SK-N-SH (cell line): ENCODE measurements at regions not wholly inside any gene's neighbourhood (a gene's known extent, or its start where the extent isn't known, plus 50 kb on each side); places are given as distances from the start of the nearest gene placed in this dataset.

Experiments used
- CTCF ChIA-PET: fragments of 300-600, 350-600 bp; formaldehyde crosslinking; extraction: SDS; loops from one replicate; lab custom pipeline; 2021; lab: Yijun Ruan, JAX
- POLR2A ChIA-PET: fragments of 350-600 bp; sonication (Branson Sonifier 250); formaldehyde crosslinking; extraction: SDS; loops from one replicate; lab custom pipeline; 2020; ENCODE audit warnings: antibody characterized with exemption, inconsistent platforms; lab: Yijun Ruan, JAX
- DNase-seq: peaks from one replicate; pipeline ENCODE4 v3.0.0; 2012
- H2AFZ ChIP-seq: fragments of 200-600 bp; sonication (generic); 2 replicates; pipeline ENCODE4 v1.8.1; 2016; ENCODE audit warnings: antibody characterized with exemption, mild to moderate bottlenecking, low read depth
- H3F3A ChIP-seq: fragments of 200-600 bp; sonication (generic); replicated peaks from 2 replicates; pipeline ENCODE3; 2016; ENCODE audit warnings: antibody characterized with exemption, mild to moderate bottlenecking; ENCODE audit not compliant: insufficient read depth
- H3K27ac ChIP-seq, 2 experiments: fragments of 200-500 bp in 1 of 2; fragments of 200-600 bp in 1 of 2; sonication (Bioruptor generic) in 1 of 2; sonication (generic), shearing (Covaris generic) in 1 of 2; 2 replicates each; pipeline versions ENCODE4 v1.5.1 to v1.6.1; 2014 to 2016; ENCODE audit warnings: low read depth in 2 of 2, inconsistent platforms in 1 of 2, low read length in 1 of 2, mild to moderate bottlenecking in 1 of 2, mixed read lengths in 1 of 2
- H3K27me3 ChIP-seq: fragments of 200-600 bp; sonication (generic), shearing (Covaris generic); 2 replicates; pipeline ENCODE4 v1.6.1; 2016; ENCODE audit warnings: mixed run types; ENCODE audit not compliant: insufficient read depth
- H3K36me3 ChIP-seq, 2 experiments: fragments of 200-500 bp in 1 of 2; fragments of 200-600 bp in 1 of 2; sonication (Bioruptor generic) in 1 of 2; sonication (generic) in 1 of 2; replicated peaks in 1 of 2; 2 replicates each; pipeline versions ENCODE3 to v1.5.1; 2014 to 2016; ENCODE audit warnings: low read length in 1 of 2, mild to moderate bottlenecking in 1 of 2; ENCODE audit not compliant: insufficient read depth in 2 of 2, control insufficient read depth in 1 of 2
- H3K4me1 ChIP-seq, 2 experiments: fragments of 200-500 bp in 1 of 2; fragments of 200-600 bp in 1 of 2; sonication (Bioruptor generic) in 1 of 2; sonication (generic), shearing (Covaris generic) in 1 of 2; 2 replicates each; pipeline versions ENCODE4 v1.5.1 to v1.6.1; 2014 to 2016; ENCODE audit warnings: low read depth in 1 of 2, low read length in 1 of 2, mixed run types in 1 of 2; ENCODE audit not compliant: insufficient read depth in 2 of 2, control insufficient read depth in 1 of 2
- H3K4me2 ChIP-seq: fragments of 200-600 bp; sonication (generic), shearing (Covaris generic); 2 replicates; pipeline ENCODE4 v1.6.1; 2017; ENCODE audit warnings: mixed run types
- H3K4me3 ChIP-seq, 2 experiments: fragments of 200-500 bp in 1 of 2; fragments of 200-600 bp in 1 of 2; sonication (Bioruptor generic) in 1 of 2; sonication (generic), shearing (Covaris generic) in 1 of 2; 2 replicates each; pipeline versions ENCODE4 v1.5.1 to v1.8.1; 2014 to 2016; ENCODE audit warnings: low read depth in 2 of 2, inconsistent platforms in 1 of 2, low read length in 1 of 2, mild to moderate bottlenecking in 1 of 2, mixed read lengths in 1 of 2, moderate library complexity in 1 of 2
- H3K79me2 ChIP-seq: fragments of 200-600 bp; sonication (generic); 2 replicates; pipeline ENCODE4 v1.8.1; 2017; ENCODE audit warnings: mild to moderate bottlenecking; ENCODE audit not compliant: insufficient read depth
- H3K9ac ChIP-seq: fragments of 200-600 bp; sonication (generic); 2 replicates; pipeline ENCODE4 v1.6.1; 2017; ENCODE audit warnings: mixed run types
- H3K9me2 ChIP-seq: fragments of 200-600 bp; sonication (generic); 2 replicates; pipeline ENCODE4 v1.6.1; 2017; ENCODE audit warnings: mixed run types
- H3K9me3 ChIP-seq: fragments of 200-600 bp; sonication (generic); 2 replicates; pipeline ENCODE4 v1.6.1; 2017; ENCODE audit warnings: mixed run types, mild to moderate bottlenecking, moderate library complexity
- H4K20me1 ChIP-seq: fragments of 200-600 bp; sonication (generic); 2 replicates; pipeline ENCODE4 v1.6.1; 2017; ENCODE audit warnings: mild to moderate bottlenecking, mixed run types; ENCODE audit not compliant: insufficient read depth
- CHD2 ChIP-seq: fragments of 150-350 bp; IDR thresholded peaks from 2 replicates; pipeline ENCODE4 v1.6.1; 2018; ENCODE audit warnings: low read length; ENCODE audit not compliant: partially characterized antibody
- ELF1 ChIP-seq: IDR thresholded peaks from 2 replicates; pipeline ENCODE4 v1.4.0; 2012
- EP300 ChIP-seq, 2 experiments: IDR thresholded peaks; 2 replicates each; pipeline versions ENCODE4 v1.4.0 to v1.6.1; 2012; ENCODE audit warnings: borderline replicate concordance in 1 of 2, low read depth in 1 of 2, low read length in 1 of 2
- FOXM1 ChIP-seq: IDR thresholded peaks from 2 replicates; pipeline ENCODE4 v1.4.0; 2012; ENCODE audit warnings: low read depth, mild to moderate bottlenecking
- JUND ChIP-seq: IDR thresholded peaks from 2 replicates; pipeline ENCODE4 v1.4.0; 2012
- NFIC ChIP-seq: IDR thresholded peaks from 2 replicates; pipeline ENCODE4 v1.4.0; 2012; ENCODE audit warnings: borderline replicate concordance
- RAD21 ChIP-seq: IDR thresholded peaks from 2 replicates; pipeline ENCODE4 v1.6.1; 2012; ENCODE audit warnings: mild to moderate bottlenecking, low read length
- RCOR1 ChIP-seq: fragments of 150-350 bp; IDR thresholded peaks from 2 replicates; pipeline ENCODE4 v1.6.1; 2017; ENCODE audit warnings: antibody characterized with exemption, low read length
- TAF1 ChIP-seq: IDR thresholded peaks from 2 replicates; pipeline ENCODE4 v1.6.1; 2012; ENCODE audit warnings: low read depth, mild to moderate bottlenecking, low read length, moderate library complexity, borderline replicate concordance
- TEAD4 ChIP-seq: IDR thresholded peaks from 2 replicates; pipeline ENCODE4 v1.4.0; 2012; ENCODE audit warnings: mild to moderate bottlenecking, borderline replicate concordance; ENCODE audit not compliant: insufficient read depth
- WGBS: methylation state at CpG from one replicate; pipeline ENCODE4 v1.1.6; 2017; ENCODE audit warnings: low lambda C conversion rate; 5-methylcytosine and 5-hydroxymethylcytosine counted together
- TF ChIP-seq, protein P1 (sequence below): IDR thresholded peaks from 2 replicates; pipeline ENCODE4 v1.6.1; 2012; ENCODE audit warnings: mild to moderate bottlenecking, low read depth, low read length, moderate library complexity
- TF ChIP-seq, protein P2 (sequence below): fragments of 150-350 bp; IDR thresholded peaks from 2 replicates; pipeline ENCODE4 v1.6.1; 2017; ENCODE audit warnings: antibody characterized with exemption, low read length, low read depth, borderline replicate concordance
- TF ChIP-seq, protein P3 (sequence below): fragments of 200-600 bp; sonication (generic); IDR thresholded peaks from 2 replicates; pipeline ENCODE4 v1.6.1; 2017; ENCODE audit warnings: antibody characterized with exemption, mild to moderate bottlenecking, moderate library complexity

DNA sequence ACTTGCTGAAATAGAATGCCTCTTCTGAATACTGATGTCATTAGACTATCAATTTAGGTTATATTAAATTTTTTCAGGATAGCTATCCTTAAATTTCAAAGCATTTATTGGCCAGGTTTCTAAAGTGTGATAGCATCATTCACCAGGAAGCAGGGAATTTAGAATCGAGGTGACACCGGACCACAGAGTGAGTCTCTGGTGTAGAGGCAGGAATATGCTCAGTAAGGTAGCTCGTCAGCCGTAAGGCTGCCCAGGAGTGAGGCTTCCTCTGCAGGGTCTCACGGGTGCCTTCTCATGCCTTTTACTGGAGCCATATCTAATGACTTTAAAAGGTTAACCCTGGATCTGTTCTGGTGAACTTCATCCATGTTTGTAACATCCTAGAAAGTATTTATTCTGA lies 170.8 kb upstream of the KLF14 start:
- Histone ChIP-seq H4K20me1 (peaks cover 73% of the 10 kb centered on the region), H3K4me3 (peak overlapping the region; percentile 1 to 23; a peak in 3 of 4 replicates), H3K9ac (peak overlapping the region; percentile 71), H3K4me2 (peak overlapping the region; percentile 89), H3F3A (peaks cover 95% of the 10 kb centered on the region), H2AFZ (no peak overlapping the region), H3K4me1 (peaks cover 15 to 64% of the 10 kb centered on the region in 2 experiments), H3K9me3 (no peaks in the 10 kb centered on the region), H3K79me2 (peaks cover 94% of the 10 kb centered on the region), H3K27me3 (no peaks in the 10 kb centered on the region), H3K27ac (peak overlapping the region; percentile 81 to 100; a peak in 3 of 4 replicates), H3K36me3 (peaks cover 18 to 57% of the 10 kb centered on the region in 2 experiments), H3K9me2 (no peaks in the 10 kb centered on the region)
- WGBS: 28% methylated on average over 5 of the region's 5 CpGs
- ChIA-PET CTCF (interaction anchor here (1.1 to 4.3 kb wide), 7 partner anchors 8 to 608 kb away, joined by 3 to 32 read pairs (median 4); no protein-coding TSS in a partner anchor), POLR2A (no interaction called here)
- TF ChIP-seq, protein P1, sequence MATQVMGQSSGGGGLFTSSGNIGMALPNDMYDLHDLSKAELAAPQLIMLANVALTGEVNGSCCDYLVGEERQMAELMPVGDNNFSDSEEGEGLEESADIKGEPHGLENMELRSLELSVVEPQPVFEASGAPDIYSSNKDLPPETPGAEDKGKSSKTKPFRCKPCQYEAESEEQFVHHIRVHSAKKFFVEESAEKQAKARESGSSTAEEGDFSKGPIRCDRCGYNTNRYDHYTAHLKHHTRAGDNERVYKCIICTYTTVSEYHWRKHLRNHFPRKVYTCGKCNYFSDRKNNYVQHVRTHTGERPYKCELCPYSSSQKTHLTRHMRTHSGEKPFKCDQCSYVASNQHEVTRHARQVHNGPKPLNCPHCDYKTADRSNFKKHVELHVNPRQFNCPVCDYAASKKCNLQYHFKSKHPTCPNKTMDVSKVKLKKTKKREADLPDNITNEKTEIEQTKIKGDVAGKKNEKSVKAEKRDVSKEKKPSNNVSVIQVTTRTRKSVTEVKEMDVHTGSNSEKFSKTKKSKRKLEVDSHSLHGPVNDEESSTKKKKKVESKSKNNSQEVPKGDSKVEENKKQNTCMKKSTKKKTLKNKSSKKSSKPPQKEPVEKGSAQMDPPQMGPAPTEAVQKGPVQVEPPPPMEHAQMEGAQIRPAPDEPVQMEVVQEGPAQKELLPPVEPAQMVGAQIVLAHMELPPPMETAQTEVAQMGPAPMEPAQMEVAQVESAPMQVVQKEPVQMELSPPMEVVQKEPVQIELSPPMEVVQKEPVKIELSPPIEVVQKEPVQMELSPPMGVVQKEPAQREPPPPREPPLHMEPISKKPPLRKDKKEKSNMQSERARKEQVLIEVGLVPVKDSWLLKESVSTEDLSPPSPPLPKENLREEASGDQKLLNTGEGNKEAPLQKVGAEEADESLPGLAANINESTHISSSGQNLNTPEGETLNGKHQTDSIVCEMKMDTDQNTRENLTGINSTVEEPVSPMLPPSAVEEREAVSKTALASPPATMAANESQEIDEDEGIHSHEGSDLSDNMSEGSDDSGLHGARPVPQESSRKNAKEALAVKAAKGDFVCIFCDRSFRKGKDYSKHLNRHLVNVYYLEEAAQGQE: no peak
- TF ChIP-seq, protein P2, sequence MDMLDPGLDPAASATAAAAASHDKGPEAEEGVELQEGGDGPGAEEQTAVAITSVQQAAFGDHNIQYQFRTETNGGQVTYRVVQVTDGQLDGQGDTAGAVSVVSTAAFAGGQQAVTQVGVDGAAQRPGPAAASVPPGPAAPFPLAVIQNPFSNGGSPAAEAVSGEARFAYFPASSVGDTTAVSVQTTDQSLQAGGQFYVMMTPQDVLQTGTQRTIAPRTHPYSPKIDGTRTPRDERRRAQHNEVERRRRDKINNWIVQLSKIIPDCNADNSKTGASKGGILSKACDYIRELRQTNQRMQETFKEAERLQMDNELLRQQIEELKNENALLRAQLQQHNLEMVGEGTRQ: no peak
- TF ChIP-seq FOXM1 (no peak), TAF1 (no peak), RCOR1 (no peak), EP300 (IDR thresholded peaks at IDR 0.05; ENCODE audit: borderline replicate concordance in 1 of 2, low read depth in 1 of 2, low read length in 1 of 2) (no peak), ELF1 (no peak), TEAD4 (no peak), NFIC (no peak), CHD2 (no peak), JUND (no peak), RAD21 (no peak)
- TF ChIP-seq, protein P3, sequence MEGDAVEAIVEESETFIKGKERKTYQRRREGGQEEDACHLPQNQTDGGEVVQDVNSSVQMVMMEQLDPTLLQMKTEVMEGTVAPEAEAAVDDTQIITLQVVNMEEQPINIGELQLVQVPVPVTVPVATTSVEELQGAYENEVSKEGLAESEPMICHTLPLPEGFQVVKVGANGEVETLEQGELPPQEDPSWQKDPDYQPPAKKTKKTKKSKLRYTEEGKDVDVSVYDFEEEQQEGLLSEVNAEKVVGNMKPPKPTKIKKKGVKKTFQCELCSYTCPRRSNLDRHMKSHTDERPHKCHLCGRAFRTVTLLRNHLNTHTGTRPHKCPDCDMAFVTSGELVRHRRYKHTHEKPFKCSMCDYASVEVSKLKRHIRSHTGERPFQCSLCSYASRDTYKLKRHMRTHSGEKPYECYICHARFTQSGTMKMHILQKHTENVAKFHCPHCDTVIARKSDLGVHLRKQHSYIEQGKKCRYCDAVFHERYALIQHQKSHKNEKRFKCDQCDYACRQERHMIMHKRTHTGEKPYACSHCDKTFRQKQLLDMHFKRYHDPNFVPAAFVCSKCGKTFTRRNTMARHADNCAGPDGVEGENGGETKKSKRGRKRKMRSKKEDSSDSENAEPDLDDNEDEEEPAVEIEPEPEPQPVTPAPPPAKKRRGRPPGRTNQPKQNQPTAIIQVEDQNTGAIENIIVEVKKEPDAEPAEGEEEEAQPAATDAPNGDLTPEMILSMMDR: no peak
- no peak for DNase-seq
